ENCODE measurements at regions not wholly inside any gene's neighbourhood (a gene's known extent, or its start where the extent isn't known, plus 50 kb on each side); places are given as distances from the start of the nearest gene placed in this dataset.

- TF ChIP-seq, protein P1, sequence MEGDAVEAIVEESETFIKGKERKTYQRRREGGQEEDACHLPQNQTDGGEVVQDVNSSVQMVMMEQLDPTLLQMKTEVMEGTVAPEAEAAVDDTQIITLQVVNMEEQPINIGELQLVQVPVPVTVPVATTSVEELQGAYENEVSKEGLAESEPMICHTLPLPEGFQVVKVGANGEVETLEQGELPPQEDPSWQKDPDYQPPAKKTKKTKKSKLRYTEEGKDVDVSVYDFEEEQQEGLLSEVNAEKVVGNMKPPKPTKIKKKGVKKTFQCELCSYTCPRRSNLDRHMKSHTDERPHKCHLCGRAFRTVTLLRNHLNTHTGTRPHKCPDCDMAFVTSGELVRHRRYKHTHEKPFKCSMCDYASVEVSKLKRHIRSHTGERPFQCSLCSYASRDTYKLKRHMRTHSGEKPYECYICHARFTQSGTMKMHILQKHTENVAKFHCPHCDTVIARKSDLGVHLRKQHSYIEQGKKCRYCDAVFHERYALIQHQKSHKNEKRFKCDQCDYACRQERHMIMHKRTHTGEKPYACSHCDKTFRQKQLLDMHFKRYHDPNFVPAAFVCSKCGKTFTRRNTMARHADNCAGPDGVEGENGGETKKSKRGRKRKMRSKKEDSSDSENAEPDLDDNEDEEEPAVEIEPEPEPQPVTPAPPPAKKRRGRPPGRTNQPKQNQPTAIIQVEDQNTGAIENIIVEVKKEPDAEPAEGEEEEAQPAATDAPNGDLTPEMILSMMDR (IDR thresholded peaks at IDR 0.05; ENCODE audit: low read length) = no peak
- TF ChIP-seq EZH2 (IDR thresholded peaks at IDR 0.05; ENCODE audit: borderline replicate concordance, low read length) = no peak
Measured at GRCh38 chr14:71301611-71302010, 394.4 kb downstream of the PCNX1 start.

Measured in OCI-LY1 (cell line).